ENCODE measurements at regions not wholly inside any gene's neighbourhood (a gene's known extent, or its start where the extent isn't known, plus 50 kb on each side); places are given as distances from the start of the nearest gene placed in this dataset.

DNA sequence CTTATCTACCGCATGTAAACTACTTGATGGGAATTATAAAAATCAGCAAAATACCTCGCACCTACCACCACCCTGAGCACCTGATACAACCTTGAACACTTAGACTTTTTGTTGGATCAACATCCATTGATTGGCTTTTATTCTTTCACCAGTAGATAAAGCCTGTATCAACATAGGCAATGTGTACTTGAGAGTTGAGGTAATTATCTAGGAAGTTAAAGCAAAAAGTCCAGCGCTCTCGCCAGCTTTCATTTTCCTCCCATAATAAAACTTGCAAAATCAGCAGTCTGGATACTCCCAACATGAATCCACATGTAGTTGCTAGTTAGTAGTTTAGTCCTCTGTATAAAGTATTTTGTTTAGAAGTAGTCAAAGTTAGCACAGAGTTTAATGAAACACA is 132.0 kb upstream of the PRDM1 start:
- DNase-seq: no peak

DNA sequence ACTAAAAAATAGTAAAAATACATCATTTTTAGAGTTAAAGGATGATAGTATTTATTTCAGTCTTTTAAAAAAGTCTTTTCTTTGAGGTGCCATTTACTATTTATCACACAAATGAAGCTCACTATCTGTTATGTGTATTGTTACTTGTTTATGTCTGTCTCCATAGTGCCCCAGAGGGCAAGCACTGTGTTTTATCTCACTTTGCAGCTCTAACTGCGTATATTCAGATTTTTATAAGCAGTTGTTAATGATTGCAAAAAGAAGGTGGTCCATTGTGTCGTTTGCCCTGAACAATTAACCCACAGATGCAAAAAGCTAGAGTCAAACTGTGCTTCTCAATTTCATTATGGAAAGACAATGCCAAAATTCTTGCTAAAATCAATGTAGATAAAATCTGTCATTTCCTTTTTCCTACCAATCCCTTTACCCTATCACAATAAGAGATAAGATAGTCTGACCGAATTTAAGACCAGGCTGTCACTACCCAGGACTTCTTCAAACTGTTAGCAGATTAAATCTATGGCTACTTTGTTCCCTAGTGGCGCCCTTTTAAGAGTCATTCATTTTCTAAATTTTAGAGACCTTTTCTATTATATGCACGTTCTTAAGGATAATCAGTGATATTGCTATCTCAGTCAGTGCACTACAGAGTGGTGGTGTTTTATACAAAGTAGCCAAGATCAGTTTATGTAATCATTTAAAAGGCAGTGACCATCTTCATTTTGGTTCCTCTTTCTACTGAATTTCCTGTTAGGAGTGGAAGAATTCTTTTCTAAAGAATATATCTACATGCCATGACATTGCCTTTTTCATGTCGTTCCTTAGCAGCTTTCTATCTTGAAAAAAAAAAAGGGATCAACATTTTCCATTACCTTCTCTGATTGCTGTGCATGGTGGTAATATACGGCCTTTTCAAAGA is 133.1 kb upstream of the PRDM1 start:
- DNase-seq: no peak

DNA sequence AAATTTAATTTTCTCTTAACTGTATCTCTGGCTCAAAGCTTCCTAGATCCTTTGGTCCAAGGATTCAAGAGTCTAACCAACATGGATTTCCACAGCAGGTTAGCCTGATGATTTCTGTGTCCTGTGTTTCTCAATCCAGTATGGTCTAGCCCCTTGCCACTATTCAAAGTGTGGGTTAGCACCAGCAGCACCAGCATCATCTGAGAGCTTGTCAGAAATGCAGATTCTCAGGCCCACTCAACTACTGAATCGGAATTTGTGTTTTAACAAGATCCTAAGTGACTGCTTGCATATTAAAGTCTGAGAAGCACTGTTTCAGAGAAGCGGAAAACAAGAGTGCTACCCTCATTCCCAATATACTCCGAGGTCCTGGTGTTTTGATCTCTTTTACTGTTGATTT is 133.8 kb upstream of the PRDM1 start:
- no peak for DNase-seq

DNA sequence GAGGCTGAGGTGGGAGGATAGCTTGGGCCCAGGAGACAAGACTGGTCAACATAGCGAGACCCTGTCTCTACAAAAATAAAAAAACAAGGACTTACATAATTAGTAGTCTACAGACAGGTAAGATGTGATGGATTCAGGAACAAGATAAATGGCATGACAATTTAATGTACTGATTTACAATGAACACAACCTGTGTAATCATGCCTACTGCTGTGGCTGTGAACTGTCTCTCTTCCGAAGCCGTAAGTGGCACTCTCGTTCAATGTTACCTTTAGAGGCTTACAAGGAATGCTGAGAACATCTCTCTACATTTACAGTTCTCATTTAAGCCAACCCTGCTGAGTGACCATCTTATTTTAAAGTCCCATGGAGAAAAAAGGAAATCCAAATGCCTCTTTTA is 134.8 kb upstream of the PRDM1 start:
- no peak for DNase-seq

DNA sequence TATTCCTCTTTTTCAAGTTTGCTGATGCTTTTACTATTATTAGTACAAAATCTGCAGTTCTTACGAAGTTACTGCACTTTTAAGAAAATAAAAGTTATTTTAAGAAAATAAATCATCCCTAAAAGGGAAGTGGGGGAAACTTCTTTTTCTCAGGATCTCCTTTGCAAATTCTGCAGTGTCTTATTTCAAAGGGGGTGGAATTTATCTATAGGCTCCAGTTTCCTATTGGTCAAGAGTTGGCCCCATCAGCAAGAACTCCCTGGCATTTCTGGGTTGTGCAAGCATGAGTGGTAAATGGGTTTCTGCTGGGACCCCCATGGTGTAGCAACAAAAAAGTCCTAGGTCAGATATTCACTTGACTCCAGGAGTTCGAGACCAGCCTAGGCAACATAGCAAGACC is 136.3 kb upstream of the PRDM1 start:
- no peak for DNase-seq

DNA sequence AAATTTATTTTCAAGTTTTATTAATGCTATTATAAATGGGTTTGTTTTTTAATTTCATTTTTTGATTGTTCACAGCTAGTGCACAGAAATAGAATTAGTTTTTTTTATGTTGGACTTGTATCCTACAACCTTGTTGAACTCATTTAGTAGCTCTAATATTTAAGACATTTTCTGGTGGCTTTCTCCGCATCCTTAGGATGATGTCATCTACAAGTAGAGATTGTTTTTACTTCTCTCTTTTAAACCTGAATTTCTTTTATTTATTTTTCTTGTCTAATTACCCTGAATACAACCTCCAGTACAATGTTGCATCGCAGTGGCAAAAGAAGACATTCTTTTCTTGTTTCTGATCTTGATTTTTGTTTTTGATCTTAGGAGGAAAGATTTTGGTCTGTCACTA is 142.6 kb upstream of the PRDM1 start:
- no peak for DNase-seq

DNA sequence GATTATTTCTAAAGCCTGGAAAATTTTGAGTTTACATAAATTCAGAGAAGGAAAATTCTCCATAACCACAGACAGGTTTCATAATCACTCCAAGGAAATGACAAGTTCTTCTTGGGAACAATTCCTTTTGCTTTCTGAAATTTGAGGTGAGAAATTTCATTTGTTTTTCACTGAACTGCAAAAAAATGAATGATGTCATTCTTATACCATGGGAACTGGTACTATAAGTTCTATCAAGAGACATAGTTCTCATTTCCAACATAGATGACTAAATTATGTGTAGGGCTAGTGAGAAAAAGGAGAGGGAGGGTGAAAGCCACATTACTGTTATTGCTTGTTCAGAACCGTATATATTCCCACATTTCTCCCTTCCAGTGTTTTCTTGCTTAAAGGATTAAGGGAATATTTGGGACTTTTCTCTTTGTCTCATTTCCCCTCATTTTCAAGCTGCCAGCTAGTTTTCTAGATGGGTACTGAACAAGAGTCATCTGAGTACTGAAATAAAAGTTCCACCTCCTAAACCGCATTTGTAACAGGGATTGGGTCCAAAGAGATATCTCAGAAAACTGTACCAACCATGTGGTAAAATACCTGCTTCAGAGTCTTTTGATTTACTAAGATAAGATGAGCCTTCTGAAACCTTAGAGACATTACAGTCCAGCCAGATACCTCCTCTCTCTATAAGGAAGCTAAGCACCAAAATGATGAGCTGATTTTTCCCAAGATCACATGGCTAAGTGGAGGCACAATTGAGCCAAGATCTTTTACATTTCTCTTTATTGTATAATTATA is 144.3 kb upstream of the PRDM1 start:
- no peak for DNase-seq

DNA sequence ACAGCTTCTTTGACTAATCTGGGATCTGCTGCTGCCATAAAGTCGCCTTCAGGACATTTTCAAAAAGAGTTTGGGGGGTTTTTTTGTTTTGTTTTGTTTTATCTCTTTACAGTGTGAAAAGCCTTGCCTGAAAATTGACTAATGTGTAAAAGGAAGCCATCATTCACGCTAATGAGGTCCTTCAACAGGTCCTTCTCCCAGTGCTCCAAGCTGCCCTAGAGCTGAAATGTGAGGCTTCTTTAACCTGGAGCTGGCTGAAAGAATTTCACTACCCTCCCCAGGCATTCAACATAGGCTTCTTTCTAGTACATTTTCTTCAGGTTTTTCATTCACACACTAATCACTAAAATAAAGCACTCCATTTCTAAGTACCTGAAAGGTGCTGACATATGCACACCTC is 145.1 kb upstream of the PRDM1 start:
- no peak for DNase-seq

DNA sequence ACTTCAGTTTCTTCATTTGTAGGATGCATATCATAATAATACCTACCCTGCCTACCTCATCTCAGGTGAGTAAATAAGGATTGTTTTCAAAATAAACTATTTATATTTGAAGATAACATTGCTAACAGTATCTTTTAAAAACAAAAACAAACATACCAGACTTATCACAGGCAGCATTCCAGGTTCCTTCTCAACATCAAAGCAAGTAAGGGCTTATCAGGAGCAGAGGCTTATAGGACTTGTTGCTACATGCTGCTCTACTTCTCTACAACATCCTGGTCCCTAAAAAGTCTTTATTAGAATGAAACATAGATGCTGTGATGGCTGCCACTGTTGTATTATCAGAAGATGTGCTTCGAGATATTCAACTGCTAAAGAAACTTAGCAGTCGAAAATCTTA is 149.2 kb upstream of the PRDM1 start:
- DNase-seq: no peak

DNA sequence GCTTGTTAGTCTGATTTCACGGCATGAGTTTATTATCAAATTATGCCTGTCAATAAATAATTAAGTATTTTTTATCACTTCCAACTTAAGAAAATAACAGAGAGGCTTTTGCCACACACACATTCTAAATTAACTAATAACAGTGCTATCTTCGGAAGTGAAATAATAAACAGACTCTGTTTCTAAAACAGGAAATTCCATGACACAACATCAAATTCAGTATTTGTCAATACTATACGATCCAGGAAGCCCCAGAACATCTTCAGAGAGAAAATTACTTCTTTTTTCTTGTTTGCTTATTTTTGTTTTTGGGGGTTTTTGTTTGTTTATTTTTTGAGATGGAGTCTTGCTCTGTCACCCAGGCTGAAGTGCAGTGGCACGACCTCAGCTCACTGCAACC is 150.7 kb upstream of the PRDM1 start:
- no peak for DNase-seq

DNA sequence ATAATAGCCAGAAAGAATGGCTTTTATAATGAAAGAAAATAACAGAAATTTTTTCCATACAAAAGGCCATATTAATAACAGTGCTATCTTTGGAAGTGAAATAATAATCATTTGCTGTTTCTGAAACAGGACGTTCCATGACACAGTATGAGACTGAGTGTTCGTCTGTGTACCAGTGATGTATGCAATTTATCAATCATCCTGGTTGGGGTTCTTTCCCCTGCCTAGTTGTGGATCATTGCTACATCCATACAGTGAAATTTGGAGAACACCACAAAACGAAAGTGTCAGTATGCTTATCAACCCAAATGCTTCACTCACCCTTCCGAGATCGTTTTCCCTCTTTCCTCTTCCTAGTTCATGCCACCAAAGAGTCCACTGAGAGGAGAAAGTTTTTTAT is 151.4 kb upstream of the PRDM1 start:
- no peak for DNase-seq

DNA sequence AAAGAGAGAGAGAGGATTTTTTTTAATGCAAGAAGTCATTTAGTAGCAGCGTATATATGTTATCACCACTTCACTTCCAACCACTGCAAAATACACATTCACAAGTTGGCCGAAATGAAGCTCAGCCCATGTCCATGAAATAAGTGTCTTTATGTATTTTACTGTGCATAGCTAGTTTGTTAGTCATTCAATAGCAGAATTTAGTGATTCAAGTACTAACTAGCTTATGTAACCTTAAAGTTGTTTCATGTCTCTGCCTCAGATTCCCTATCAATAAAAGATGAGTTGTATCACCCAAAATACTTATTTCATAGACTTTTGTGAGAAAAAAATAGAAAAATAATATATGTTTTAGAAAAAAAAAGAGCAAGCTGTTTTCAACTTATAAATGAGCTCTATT is 153.7 kb upstream of the PRDM1 start:
- DNase-seq: no peak

DNA sequence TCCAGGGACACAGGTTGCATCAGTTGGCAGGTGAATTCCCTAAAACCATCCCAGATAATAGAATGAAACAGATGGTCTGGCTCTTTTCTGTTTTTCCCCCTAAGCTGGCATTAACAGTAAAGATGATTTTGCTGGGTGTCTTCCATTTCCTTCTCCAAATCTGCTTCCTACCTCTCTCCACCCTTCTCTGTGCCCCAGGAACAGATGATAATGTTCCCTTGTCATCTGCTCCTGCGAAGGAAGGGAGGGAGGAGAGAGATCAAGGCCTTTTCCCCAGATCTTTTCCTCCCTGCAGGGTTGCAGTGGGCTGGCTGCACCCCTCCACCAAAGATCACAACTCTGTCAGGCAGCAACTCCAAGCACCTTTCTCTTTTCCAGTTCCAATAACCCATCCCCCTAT is 156.5 kb upstream of the PRDM1 start:
- DNase-seq: no peak

DNA sequence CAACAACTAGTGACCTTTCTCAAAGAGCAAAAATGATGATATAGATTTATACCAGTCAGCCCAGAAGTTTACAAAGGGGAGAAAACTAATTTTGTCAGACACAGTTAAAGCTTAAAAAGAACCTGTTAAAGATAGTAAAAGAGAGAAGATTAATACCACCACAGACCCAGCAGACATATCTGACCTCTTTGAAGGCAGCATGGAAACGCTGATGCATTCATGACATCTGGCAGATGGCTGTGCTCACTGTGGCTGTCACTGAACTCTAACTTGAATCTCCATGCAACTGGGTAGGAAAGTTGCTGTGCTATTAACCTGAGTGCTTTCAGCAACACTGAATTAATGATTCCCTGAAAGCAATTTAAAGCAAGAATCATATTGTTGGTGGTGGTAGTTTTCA is 159.8 kb upstream of the PRDM1 start:
- no peak for DNase-seq

DNA sequence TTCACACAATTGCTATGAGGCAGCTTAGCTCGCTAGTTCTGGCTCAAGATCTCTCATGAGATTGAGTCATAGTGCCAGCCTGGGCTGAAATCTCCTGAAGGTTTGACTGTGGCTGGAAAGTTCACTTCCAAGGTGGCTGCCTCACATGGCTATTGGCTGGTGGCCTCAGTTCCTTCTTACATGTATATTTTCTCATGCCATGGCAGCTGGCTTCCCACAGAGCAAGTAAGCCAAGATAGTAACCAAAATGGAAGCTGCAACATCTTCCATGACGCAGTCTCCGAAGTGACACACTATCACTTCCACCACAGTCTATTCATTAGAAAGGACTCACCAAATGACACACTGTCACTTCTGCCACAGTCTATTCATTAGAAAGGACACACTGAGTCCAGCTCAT is 160.4 kb upstream of the PRDM1 start:
- DNase-seq: no peak

DNA sequence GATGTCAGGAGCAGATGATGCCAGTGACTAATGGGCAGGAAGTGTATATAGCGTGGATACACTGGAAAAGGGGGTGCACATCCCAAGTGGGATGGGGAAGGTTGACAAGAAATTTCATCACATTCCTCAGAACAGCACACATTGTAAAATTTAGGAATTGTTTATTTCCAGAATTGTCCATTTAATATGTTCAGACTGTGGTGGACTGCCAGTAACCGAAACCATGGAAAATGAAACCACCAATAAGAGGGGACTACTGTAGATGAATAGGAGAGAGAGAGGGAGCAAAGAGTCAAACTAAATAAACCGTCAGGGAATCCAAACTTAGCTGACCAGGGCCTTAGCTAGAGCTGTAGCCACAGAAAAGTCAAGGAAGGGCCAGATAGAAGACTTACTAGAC is 164.4 kb upstream of the PRDM1 start:
- DNase-seq: no peak

DNA sequence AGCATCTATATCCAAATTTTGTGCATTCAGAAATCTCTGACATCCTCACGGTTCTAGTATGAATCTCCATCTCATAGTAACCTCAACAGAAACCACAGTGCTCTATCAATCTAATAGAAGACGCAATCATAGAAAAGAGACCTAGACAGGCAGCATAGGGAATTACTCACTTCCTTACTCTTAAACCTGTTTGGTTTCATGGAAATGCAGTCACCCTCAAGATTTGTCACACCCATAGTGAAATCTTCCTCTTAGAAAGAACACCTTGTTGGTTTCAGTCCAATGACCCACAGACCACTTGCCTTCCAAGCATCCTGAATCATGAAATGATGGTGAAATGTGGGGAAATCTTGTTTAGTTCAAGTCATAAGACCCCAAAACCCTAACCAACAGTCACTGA is 166.1 kb upstream of the PRDM1 start:
- no peak for DNase-seq

DNA sequence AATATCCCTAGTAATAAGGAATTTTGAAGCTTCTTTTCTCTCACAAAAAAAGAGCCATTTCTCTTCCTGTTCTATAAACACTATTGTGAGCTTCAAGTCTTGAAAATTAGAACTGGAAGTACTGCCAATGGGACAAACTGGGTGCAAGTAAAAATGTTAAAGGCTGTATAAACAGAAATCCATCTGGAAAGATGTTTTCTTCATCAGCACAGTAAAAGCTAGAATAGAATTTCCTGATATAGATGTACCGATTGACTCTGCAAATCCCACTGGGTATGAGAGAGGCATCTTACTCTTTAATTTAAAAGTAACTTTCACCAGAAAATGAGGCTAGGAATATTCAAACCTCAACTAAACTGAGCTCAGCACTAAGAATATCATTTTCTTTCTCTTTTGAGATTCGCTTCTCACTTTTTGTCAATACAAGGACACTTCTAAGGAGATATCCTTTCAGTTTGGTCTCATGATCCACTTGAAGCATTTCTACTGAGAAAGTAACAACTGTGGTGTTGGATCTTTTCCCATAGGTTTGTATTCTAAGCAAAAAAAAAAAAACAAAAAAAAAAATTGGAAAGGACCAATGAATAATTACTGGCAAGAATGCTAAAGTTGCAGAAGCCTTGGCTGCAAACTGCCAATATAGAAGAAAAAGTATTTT is 169.0 kb upstream of the PRDM1 start:
- no peak for DNase-seq

DNA sequence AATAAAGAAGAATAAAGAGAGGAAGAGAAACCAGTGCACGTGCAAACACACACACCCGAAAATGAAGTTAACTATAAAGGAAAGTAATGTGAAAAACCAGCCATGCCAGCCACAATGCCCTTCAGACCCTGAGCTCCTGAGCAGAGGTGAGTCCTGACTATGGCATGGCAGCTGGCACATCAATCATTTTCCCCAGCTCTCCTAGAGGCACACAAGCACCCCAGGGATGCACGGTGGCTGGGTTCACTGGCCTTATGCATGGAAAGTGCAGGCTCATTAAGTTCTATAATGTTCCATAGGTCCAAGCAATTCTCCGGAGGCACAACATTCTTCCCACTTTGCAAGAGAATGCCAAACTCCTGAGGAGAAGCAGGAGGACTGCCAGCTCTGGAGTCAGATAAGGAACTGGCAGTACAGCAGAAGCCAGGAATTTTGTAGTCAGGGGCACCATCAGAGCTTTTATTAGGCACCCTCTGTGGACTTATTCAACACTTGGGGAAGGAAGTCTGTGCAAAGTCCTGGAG is 175.0 kb upstream of the PRDM1 start:
- DNase-seq: no peak

DNA sequence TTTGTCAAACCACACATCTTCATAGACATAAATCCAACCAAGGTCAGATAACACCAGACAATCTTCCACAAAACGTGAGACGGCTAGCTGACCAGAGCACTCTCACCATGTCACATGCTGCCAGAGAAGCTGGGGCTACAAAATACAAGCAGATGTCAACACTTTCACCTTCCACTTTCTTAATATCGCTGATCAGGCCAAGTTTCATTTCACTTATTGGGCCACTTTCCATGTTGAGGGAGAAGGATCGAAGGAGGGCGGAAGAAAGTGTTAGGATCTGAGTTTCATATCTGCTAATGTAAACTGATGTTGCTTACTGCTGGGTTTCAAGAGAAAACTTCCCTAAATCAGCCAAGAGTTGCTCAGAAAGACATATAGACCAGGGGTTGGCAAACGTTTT is 177.0 kb upstream of the PRDM1 start:
- no peak for DNase-seq

DNA sequence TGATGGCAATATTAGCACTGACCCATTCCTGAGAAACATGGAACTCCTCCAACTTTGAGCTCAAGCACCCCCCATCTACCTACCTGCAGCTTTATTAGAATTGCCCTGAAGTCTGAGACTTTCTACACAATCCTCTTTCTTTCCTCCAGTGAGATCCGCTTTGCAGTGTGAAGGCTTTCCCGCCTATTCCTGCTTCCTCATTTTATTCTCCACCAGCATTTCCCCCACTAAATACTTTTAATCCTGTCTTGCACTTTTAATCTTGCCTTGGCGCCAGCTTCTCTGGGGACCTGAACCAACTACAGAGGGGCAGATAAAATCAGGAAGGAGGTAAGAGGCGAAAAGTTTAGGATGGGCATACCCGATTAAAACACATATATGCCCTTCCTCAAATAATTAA is 178.1 kb upstream of the PRDM1 start:
- DNase-seq: no peak

DNA sequence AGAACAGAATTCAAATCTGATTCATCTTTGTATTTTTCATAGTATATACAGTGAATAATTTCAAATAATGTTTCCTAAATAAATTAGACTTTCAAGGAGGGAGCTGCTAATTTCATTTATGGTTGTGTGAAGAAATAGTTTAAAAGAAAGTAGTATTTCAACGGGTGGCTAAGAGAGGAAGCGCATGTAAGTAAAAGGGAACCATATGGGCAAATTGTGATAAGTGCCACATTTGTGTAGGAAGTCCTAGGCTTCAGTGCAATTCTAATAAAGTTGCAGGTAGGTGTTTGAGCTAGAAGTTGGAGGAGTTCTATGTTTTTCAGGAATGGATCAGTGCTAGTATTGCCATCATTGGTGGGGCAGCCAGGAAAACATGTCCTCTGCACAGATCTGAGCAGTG is 178.8 kb upstream of the PRDM1 start:
- DNase-seq: no peak

DNA sequence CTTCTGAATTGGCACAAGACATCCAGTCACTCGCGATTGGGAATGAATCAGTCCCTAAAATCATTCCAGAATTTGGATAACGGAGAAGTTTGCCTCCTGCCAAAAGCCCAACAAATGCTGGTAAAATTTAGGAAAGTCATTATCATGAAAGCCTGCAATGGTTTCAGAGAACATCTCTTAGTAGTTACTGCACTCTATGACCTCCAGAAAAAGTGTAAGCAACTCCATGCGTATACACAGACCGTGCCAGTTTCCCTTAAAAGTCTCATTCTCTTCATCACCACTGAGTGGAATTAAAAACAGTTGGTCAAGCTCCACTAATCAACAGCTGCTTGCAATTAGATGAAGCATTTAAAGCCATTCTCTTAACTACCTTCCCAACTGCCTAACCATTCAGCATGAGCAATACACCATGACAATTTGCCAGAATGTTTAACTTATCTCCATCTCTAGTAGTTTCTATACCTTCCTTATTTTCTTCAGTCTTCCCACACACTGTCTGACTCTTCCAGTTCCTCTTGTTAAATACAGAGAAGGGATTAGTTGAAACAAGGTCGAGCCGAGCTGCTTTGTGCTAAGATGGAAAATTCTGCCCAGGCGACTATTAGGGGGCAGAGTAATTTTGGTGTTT is 183.6 kb upstream of the PRDM1 start:
- no peak for DNase-seq

Data from hematopoietic multipotent progenitor cell treated with erythropoietin and hydrocortisone succinate and interleukin-3 and kit ligand, for 8 days (in vitro differentiated cells).